Right atrium auricular region (tissue), 2 donors: ENCODE measurements at regions not wholly inside any gene's neighbourhood (a gene's known extent, or its start where the extent isn't known, plus 50 kb on each side); places are given as distances from the start of the nearest gene placed in this dataset.

ENCODE experiments used
- DNase-seq: peaks from one replicate; pipeline ENCODE4 v3.0.0-alpha.2; 2019; ENCODE audit warnings: low spot score
- H3K27ac ChIP-seq, 2 donors: fragments of 200-600 bp; sonication (generic); 1 replicate in 1 of 2; 2 replicates in 1 of 2; pipeline ENCODE4 v1.5.1; 2016 to 2019
- H3K27me3 ChIP-seq, 2 donors: fragments of 200-600 bp; sonication (generic); one replicate each; pipeline versions ENCODE4 v1.5.1 to v1.6.0; 2017 to 2019
- H3K36me3 ChIP-seq: fragments of 200-600 bp; sonication (generic); one replicate; pipeline ENCODE4 v1.5.1; 2016
- H3K4me1 ChIP-seq, 2 donors: fragments of 200-600 bp; sonication (generic); one replicate each; pipeline versions ENCODE4 v1.5.1 to v1.6.0; 2017 to 2019
- H3K4me3 ChIP-seq, 2 donors: fragments of 200-600 bp; sonication (generic); 1 replicate in 1 of 2; 2 replicates in 1 of 2; pipeline ENCODE4 v1.5.1; 2017 to 2019; ENCODE audit warnings: mild to moderate bottlenecking in 1 of 2, moderate library complexity in 1 of 2
- H3K9me3 ChIP-seq, 2 donors: fragments of 200-600 bp; sonication (generic); one replicate each; pipeline ENCODE4 v1.5.1; 2019
- CTCF ChIP-seq, 2 donors: fragments of 200-600 bp; sonication (generic); IDR thresholded peaks; one replicate each; pipeline ENCODE4 v1.5.1; 2019; ENCODE audit warnings: antibody characterized with exemption in 2 of 2

GRCh38 chr10:31146491-31147209, 115.0 kb upstream of the ZNF438 start:
- Histone ChIP-seq H3K27ac (peak overlapping the region in 1 of 2 donors; percentile 31), H3K4me1 (peaks cover 0 to 15% of the 10 kb centered on the region in 2 donors), H3K27me3 (no peaks in the 10 kb centered on the region), H3K36me3 (no peaks in the 10 kb centered on the region), H3K9me3 (no peaks in the 10 kb centered on the region), H3K4me3 (peak overlapping the region in 1 of 2 donors; percentile 6)
- TF ChIP-seq CTCF (IDR thresholded peaks at IDR 0.05): no peak
- DNase-seq: peak; percentile 57

DNA sequence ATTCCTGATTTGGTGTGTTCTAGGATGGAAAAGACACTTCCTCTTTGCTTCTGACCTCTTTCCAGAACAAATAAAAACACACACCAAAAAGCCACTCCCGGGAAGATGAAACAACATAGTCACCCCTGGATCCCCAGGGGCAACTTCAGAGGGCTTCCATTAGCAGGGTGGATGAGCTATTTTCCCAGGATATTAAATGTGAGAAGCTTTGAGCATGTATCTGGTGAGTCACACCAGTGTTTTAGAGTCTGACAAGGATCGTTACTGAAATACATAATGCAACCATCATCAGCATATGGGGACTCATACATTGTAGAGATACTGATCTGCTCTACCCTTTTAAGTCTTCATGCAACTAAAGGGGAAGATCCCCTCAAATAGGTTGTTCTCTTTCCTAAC, 115.5 kb upstream of the ZNF438 start:
- no peak for DNase-seq
- Histone ChIP-seq H3K27me3 (no peaks in the 10 kb centered on the region), H3K27ac (peak overlapping the region in 1 of 2 donors; percentile 31), H3K9me3 (no peaks in the 10 kb centered on the region), H3K4me1 (peaks cover 0 to 16% of the 10 kb centered on the region in 2 donors), H3K4me3 (no peak overlapping the region), H3K36me3 (no peaks in the 10 kb centered on the region)
- TF ChIP-seq CTCF (IDR thresholded peaks at IDR 0.05): no peak

DNA sequence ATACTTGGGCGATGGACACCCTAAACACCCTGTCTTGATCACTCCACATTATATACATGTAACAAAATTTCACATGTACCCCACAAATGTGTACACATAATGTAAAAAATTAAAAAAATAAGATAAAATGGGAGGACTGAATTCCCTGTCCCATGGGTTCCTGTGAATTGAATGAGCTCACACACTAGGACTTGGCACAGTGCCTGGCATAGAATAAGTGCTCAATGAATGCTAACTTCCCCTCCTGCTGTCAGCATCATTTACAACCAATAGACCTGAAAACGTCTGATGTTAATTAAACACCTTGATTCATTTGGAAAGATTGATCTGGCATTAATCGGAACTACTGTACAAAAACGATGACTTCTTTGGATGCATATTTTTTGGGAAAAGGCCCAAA, 117.3 kb upstream of the ZNF438 start:
- Histone ChIP-seq H3K27me3 (no peaks in the 10 kb centered on the region), H3K4me1 (peaks cover 0 to 30% of the 10 kb centered on the region in 2 donors), H3K9me3 (no peaks in the 10 kb centered on the region), H3K36me3 (no peaks in the 10 kb centered on the region), H3K4me3 (no peak overlapping the region), H3K27ac (no peak overlapping the region)
- no peak for TF ChIP-seq CTCF (IDR thresholded peaks at IDR 0.05)
- DNase-seq: no peak

DNA sequence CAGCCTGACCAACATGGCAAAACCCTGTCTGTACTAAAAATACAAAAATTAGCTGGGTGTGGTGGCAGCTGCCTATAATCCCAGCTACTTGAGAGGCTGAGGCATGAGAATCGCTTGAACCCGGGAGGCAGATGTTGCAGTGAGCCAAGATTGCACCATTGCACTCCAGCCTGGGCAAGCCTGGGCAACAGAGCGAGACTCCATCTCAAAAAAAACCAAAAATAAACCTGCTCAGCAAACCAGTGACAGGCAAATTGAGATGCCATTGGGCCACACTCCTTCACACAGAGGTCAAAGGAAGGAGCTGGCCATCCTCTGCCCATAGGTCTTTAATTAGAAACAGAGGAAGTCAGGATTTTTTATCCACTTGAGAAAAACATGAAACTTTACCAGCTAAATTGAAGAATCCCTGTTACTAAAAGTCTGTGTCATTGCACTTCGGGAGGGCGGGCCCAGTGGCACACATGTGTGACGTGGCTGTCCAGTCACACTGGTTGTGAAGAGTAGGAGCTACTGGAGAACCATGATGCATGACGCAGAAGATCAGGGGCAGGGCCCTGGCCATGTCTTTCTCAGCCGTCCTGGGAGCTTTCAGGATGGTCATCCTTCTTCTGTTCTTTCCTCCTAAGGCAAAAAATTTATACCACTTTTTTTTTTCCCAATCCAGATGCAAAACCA, 118.3 kb upstream of the ZNF438 start:
- no peak overlapping the region for H3K4me3 ChIP-seq
- no peaks in the 10 kb centered on the region for H3K36me3 ChIP-seq
- no peak for DNase-seq
- no peak overlapping the region for H3K27ac ChIP-seq
- no peaks in the 10 kb centered on the region for H3K9me3 ChIP-seq
- TF ChIP-seq CTCF (IDR thresholded peaks at IDR 0.05): no peak
- no peaks in the 10 kb centered on the region for H3K27me3 ChIP-seq
- H3K4me1 ChIP-seq: peaks cover 0 to 30% of the 10 kb centered on the region in 2 donors

GRCh38 chr10:31151301-31151700, 119.6 kb upstream of the ZNF438 start:
- H3K27ac ChIP-seq: no peak overlapping the region
- no peak for TF ChIP-seq CTCF (IDR thresholded peaks at IDR 0.05)
- no peaks in the 10 kb centered on the region for H3K27me3 ChIP-seq
- no peak overlapping the region for H3K4me3 ChIP-seq
- no peak for DNase-seq
- no peaks in the 10 kb centered on the region for H3K36me3 ChIP-seq
- peaks cover 0 to 25% of the 10 kb centered on the region in 2 donors for H3K4me1 ChIP-seq
- H3K9me3 ChIP-seq: no peaks in the 10 kb centered on the region
